ENCODE measurements at regions not wholly inside any gene's neighbourhood (a gene's known extent, or its start where the extent isn't known, plus 50 kb on each side); places are given as distances from the start of the nearest gene placed in this dataset.
"Not testable (repeated sequence)": the region's sequence is repeated elsewhere in the genome, so short reads cannot be mapped to it uniquely, and the experiment has no call there.

- peaks cover 14% of the 10 kb centered on the region for H3K9me3 Mint-ChIP-seq
- H3K4me3 Mint-ChIP-seq, result no peak overlapping the region
- peaks cover 5% of the 10 kb centered on the region for H3K36me3 Mint-ChIP-seq
- H3K27me3 Mint-ChIP-seq (ENCODE audit: low read depth), result peaks cover 3% of the 10 kb centered on the region
- H3K27ac Mint-ChIP-seq, result no peak overlapping the region
- TF ChIP-seq ERG (CRISPR knock-in tag; IDR thresholded peaks at IDR 0.05) (no peak), NFE2L1 (CRISPR knock-in tag; IDR thresholded peaks at IDR 0.05) (no peak), OVOL2 (CRISPR knock-in tag; IDR thresholded peaks at IDR 0.05; ENCODE audit: borderline replicate concordance) (no peak), GRHL2 (CRISPR knock-in tag; IDR thresholded peaks at IDR 0.05; ENCODE audit: insufficient replicate concordance, severe bottlenecking) (no peak), RORB (CRISPR knock-in tag; IDR thresholded peaks at IDR 0.05) (no peak), MAX (CRISPR knock-in tag; IDR thresholded peaks at IDR 0.05) (no peak), ETV6 (CRISPR knock-in tag; IDR thresholded peaks at IDR 0.05) (no peak), IRF2 (CRISPR knock-in tag; IDR thresholded peaks at IDR 0.05; ENCODE audit: borderline replicate concordance, low read depth) (no peak)
- ChIA-PET CTCF (interaction anchor here (0.6 to 2.1 kb wide), 16 partner anchors 15 to 617 kb away, joined by 3 to 13 read pairs (median 6); no protein-coding TSS in a partner anchor), POLR2A (no interaction called here)
- DNase-seq (ENCODE audit: low spot score) (no peak), ATAC-seq (no peak)
- H3K4me1 Mint-ChIP-seq, result peaks cover 28% of the 10 kb centered on the region
Measured at GRCh38 chr1:157311730-157312081, 173.5 kb upstream of the ETV3 start.

GRCh38 chr1:157310805-157311729, 172.9 kb upstream of the ETV3 start:
- TF ChIP-seq CTCF (IDR thresholded peaks at IDR 0.05), result peak; percentile 39; the same call in 1 of the 2 replicates
- H3K4me1 Mint-ChIP-seq, result peaks cover 28% of the 10 kb centered on the region
- H3K36me3 Mint-ChIP-seq; POLR2A ChIA-PET; H3K9me3 Mint-ChIP-seq; H3K27ac Mint-ChIP-seq; H3K27me3 Mint-ChIP-seq (ENCODE audit: low read depth): not testable (repeated sequence)
- ATAC-seq, result peak; percentile 92
- H3K4me3 Mint-ChIP-seq, result peak overlapping the region; percentile 16; the same call in 1 of the 2 replicates
- DNase-seq (ENCODE audit: low spot score), result peak; percentile 52
- CTCF ChIA-PET, result interaction anchor here (0.6 to 2.1 kb wide), 18 partner anchors 15 to 618 kb away, joined by 3 to 13 read pairs (median 6); no protein-coding TSS in a partner anchor

GRCh38 chr1:157310401-157310800, 172.2 kb upstream of the ETV3 start:
- H3K4me3 Mint-ChIP-seq, result peak overlapping the region; percentile 16; the same call in 1 of the 2 replicates
- ATAC-seq (peak; percentile 5), DNase-seq (ENCODE audit: low spot score) (no peak)
- ChIA-PET POLR2A (no interaction called here), CTCF (interaction anchor here (1.1 to 2.1 kb wide), 16 partner anchors 16 to 381 kb away, joined by 3 to 13 read pairs (median 6); no protein-coding TSS in a partner anchor)
- TF ChIP-seq ZBTB43 (CRISPR knock-in tag; IDR thresholded peaks at IDR 0.05) (no peak), CBFB (CRISPR knock-in tag; IDR thresholded peaks at IDR 0.05; ENCODE audit: low read depth) (no peak), E2F5 (CRISPR knock-in tag; IDR thresholded peaks at IDR 0.05) (no peak)
- H3K4me1 Mint-ChIP-seq, result peaks cover 28% of the 10 kb centered on the region
- H3K36me3 Mint-ChIP-seq, result no peaks in the 10 kb centered on the region; the same call in 1 of the 2 replicates
- peaks cover 8% of the 10 kb centered on the region for H3K9me3 Mint-ChIP-seq
- peaks cover 3% of the 10 kb centered on the region for H3K27me3 Mint-ChIP-seq (ENCODE audit: low read depth)
- no peak overlapping the region for H3K27ac Mint-ChIP-seq

Measured in WTC11 (cell line).